IMR-90 (cell line): ENCODE measurements at regions not wholly inside any gene's neighbourhood (a gene's known extent, or its start where the extent isn't known, plus 50 kb on each side); places are given as distances from the start of the nearest gene placed in this dataset.

ENCODE experiments used
- ATAC-seq: fragments of 200-7000 bp; cut with Tn5 transposase; 2 replicates; pipeline ENCODE4 v1.9.1; 2020; ENCODE audit warnings: low read depth, mild to moderate bottlenecking, moderate library complexity
- BruUV-seq: library from RNA; stranded (reverse); fragments of 400-500 nt; replicated peaks from 2 replicates; lab custom pipeline; 2021; lab: Mats Ljungman, UMichigan
- CTCF ChIA-PET: fragments of 300-600 bp; formaldehyde crosslinking; extraction: SDS; loops from one replicate; lab custom pipeline; 2021; ENCODE audit warnings: antibody characterized with exemption; lab: Yijun Ruan, JAX
- POLR2A ChIA-PET: fragments of 300-600 bp; sonication (Branson Sonifier 250); formaldehyde crosslinking; loops from one replicate; lab custom pipeline; 2022; ENCODE audit warnings: antibody characterized with exemption; ENCODE audit not compliant: unreplicated experiment; lab: Charles Lee
- DNase-seq: peaks from one replicate; pipeline ENCODE4 v3.0.0; 2013
- H2AFZ ChIP-seq: replicated peaks from 2 replicates; pipeline ENCODE3; 2013; ENCODE audit warnings: low read length, mild to moderate bottlenecking; ENCODE audit not compliant: poor library complexity
- H2AK5ac ChIP-seq: 2 replicates; pipeline ENCODE4 v1.6.1; 2013; ENCODE audit warnings: low read depth, low read length, inconsistent platforms
- H2AK9ac ChIP-seq: replicated peaks from 2 replicates; pipeline ENCODE3; 2013; ENCODE audit warnings: mild to moderate bottlenecking, low read depth, low read length, moderate library complexity; ENCODE audit not compliant: poor library complexity
- H2BK120ac ChIP-seq: 2 replicates; pipeline ENCODE4 v1.6.1; 2013; ENCODE audit warnings: low read depth, low read length, inconsistent platforms
- H2BK15ac ChIP-seq: 3 replicates; pipeline ENCODE4 v1.6.1; 2013; ENCODE audit warnings: low read depth, low read length, inconsistent platforms
- H2BK20ac ChIP-seq: 2 replicates; pipeline ENCODE4 v1.6.1; 2013; ENCODE audit warnings: low read depth, mild to moderate bottlenecking, inconsistent platforms, low read length, moderate library complexity
- H2BK5ac ChIP-seq: 2 replicates; pipeline ENCODE4 v1.6.1; 2013; ENCODE audit warnings: mild to moderate bottlenecking, low read depth, low read length, inconsistent platforms; ENCODE audit not compliant: poor library complexity, severe bottlenecking
- H3K14ac ChIP-seq: replicated peaks from 2 replicates; pipeline ENCODE4 v1.6.1; 2013; ENCODE audit warnings: low read depth, low read length, inconsistent platforms
- H3K18ac ChIP-seq: 2 replicates; pipeline ENCODE4 v1.6.1; 2013; ENCODE audit warnings: low read depth, low read length, control low read depth
- H3K23ac ChIP-seq: 2 replicates; pipeline ENCODE4 v1.6.1; 2013; ENCODE audit warnings: low read depth, low read length, inconsistent platforms
- H3K27ac ChIP-seq: 2 replicates; pipeline ENCODE4 v1.5.1; 2013; ENCODE audit warnings: mild to moderate bottlenecking, control low read depth, low read length; ENCODE audit not compliant: insufficient read depth
- H3K27me3 ChIP-seq: 2 replicates; pipeline ENCODE4 v1.6.1; 2013; ENCODE audit warnings: low read length; ENCODE audit not compliant: control insufficient read depth, insufficient read depth
- H3K36me3 ChIP-seq: 2 replicates; pipeline ENCODE4 v1.6.1; 2013; ENCODE audit warnings: low read length, mixed read lengths; ENCODE audit not compliant: control insufficient read depth, insufficient read depth
- H3K4ac ChIP-seq: 2 replicates; pipeline ENCODE4 v1.6.1; 2013; ENCODE audit warnings: low read depth, low read length, inconsistent platforms
- H3K4me1 ChIP-seq: 2 replicates; pipeline ENCODE4 v1.6.1; 2013; ENCODE audit warnings: low read length, mixed read lengths; ENCODE audit not compliant: control insufficient read depth, insufficient read depth
- H3K4me2 ChIP-seq: 2 replicates; pipeline ENCODE4 v1.6.1; 2013; ENCODE audit warnings: low read depth, mild to moderate bottlenecking, control low read depth, low read length, moderate library complexity
- H3K4me3 ChIP-seq: 2 replicates; pipeline ENCODE4 v1.5.1; 2013; ENCODE audit warnings: low read depth, mild to moderate bottlenecking, control low read depth, low read length, moderate library complexity; ENCODE audit not compliant: insufficient read depth
- H3K56ac ChIP-seq: 2 replicates; pipeline ENCODE4 v1.6.1; 2013; ENCODE audit warnings: low read length, inconsistent platforms; ENCODE audit not compliant: insufficient read depth; ENCODE audit errors: extremely low read depth
- H3K79me1 ChIP-seq, 2 experiments: 2 replicates each; pipeline ENCODE4 v1.6.1; 2013; ENCODE audit warnings: low read length in 2 of 2, inconsistent platforms in 1 of 2, low read depth in 1 of 2
- H3K9ac ChIP-seq: 2 replicates; pipeline ENCODE4 v1.6.1; 2013; ENCODE audit warnings: low read depth, low read length, control low read depth
- H3K9me1 ChIP-seq: 2 replicates; pipeline ENCODE4 v1.6.1; 2013; ENCODE audit warnings: low read length, inconsistent platforms; ENCODE audit not compliant: insufficient read depth
- H3K9me3 ChIP-seq: 2 replicates; pipeline ENCODE4 v1.6.1; 2013; ENCODE audit warnings: low read length; ENCODE audit not compliant: control insufficient read depth, insufficient read depth
- H4K20me1 ChIP-seq: 2 replicates; pipeline ENCODE4 v1.6.1; 2013; ENCODE audit warnings: low read length, inconsistent platforms; ENCODE audit not compliant: insufficient read depth
- H4K5ac ChIP-seq: 2 replicates; pipeline ENCODE4 v1.6.1; 2013; ENCODE audit warnings: mild to moderate bottlenecking, low read depth, low read length, control low read depth
- H4K8ac ChIP-seq, 2 experiments: 2 replicates each; pipeline ENCODE4 v1.6.1; 2013; ENCODE audit warnings: low read depth in 2 of 2, low read length in 2 of 2, control low read depth in 1 of 2, inconsistent platforms in 1 of 2
- H4K91ac ChIP-seq: 2 replicates; pipeline ENCODE4 v1.6.1; 2013; ENCODE audit warnings: low read depth, low read length, inconsistent platforms; ENCODE audit not compliant: insufficient read depth
- CEBPB ChIP-seq: IDR thresholded peaks from 2 replicates; pipeline ENCODE4 v1.6.1; 2012; ENCODE audit warnings: low read depth, low read length, improper control_type of control experiment
- CTCF ChIP-seq: conservative IDR thresholded peaks from 2 replicates; pipeline ENCODE4 v1.5.1; 2012; ENCODE audit warnings: mild to moderate bottlenecking, low read depth, low read length, improper control_type of control experiment
- MAZ ChIP-seq: IDR thresholded peaks from 2 replicates; pipeline ENCODE4 v1.6.1; 2012; ENCODE audit warnings: low read depth, mild to moderate bottlenecking, low read length, improper control_type of control experiment, moderate library complexity, borderline replicate concordance
- RFX5 ChIP-seq: IDR thresholded peaks from 2 replicates; pipeline ENCODE4 v1.8.0; 2012; ENCODE audit warnings: low read depth, mild to moderate bottlenecking, low read length, moderate library complexity
- WGBS, 2 experiments: methylation state at CpG; one replicate each; pipeline versions ENCODE4 v1.1.5 to v1.1.7; 2013; ENCODE audit warnings: missing lambda C conversion rate in 2 of 2; ENCODE audit not compliant: insufficient read length in 1 of 2; ENCODE audit errors: extremely low coverage in 2 of 2; 5-methylcytosine and 5-hydroxymethylcytosine counted together
- dilution Hi-C: fragments of 300-500 bp; cut with HindIII; formaldehyde crosslinking; loops from one replicate; pipeline ENCODE4 v1.14.3; 2018; ENCODE audit warnings: low sequenced_read_pairs; ENCODE audit not compliant: unreplicated experiment
- in situ Hi-C: fragments of 300-500 bp; cut with MboI; formaldehyde crosslinking; loops from 3 replicates; pipeline ENCODE4 v1.14.3; 2019; ENCODE audit warnings: low sequenced_read_pairs, inconsistent platforms, mixed read lengths
- intact Hi-C: fragments of 100-400 bp; cut with micrococcal nuclease; formaldehyde crosslinking; loops from 2 replicates; pipeline ENCODE4 v1.10.0; 2022

GRCh38 chr15:39202641-39203040 lies 378.2 kb upstream of the THBS1 start:
- H2AK5ac ChIP-seq, result no peak overlapping the region
- H3K4ac ChIP-seq, result no peak overlapping the region
- peaks cover 0 to 9% of the 10 kb centered on the region in 2 experiments; a peak in 3 of 4 replicates for H3K79me1 ChIP-seq
- H4K91ac ChIP-seq, result no peak overlapping the region
- H2BK5ac ChIP-seq, result peak overlapping the region; percentile 96
- no CpG with 5 or more reads among the region's 1 CpG for WGBS, 2 experiments
- no peaks in the 10 kb centered on the region for H3K36me3 ChIP-seq
- H3K27me3 ChIP-seq, result no peaks in the 10 kb centered on the region
- H3K9ac ChIP-seq, result no peak overlapping the region
- no peak overlapping the region for H3K4me2 ChIP-seq
- H3K27ac ChIP-seq, result no peak overlapping the region
- H3K4me3 ChIP-seq, result no peak overlapping the region
- no peak overlapping the region for H4K8ac ChIP-seq
- H3K18ac ChIP-seq, result no peak overlapping the region; the same call in 1 of the 2 replicates
- intact Hi-C loops (no loop called here), in situ Hi-C loops (no loop called here), dilution Hi-C loops (no loop called here)
- H3K9me3 ChIP-seq, result no peaks in the 10 kb centered on the region; the same call in 1 of the 2 replicates
- peaks cover 11% of the 10 kb centered on the region for H3K9me1 ChIP-seq
- H2AK9ac ChIP-seq, result no peak overlapping the region
- DNase-seq (no peak), ATAC-seq (no peak)
- peak; percentile 49; the same call in 1 of the 2 replicates for TF ChIP-seq CEBPB
- TF ChIP-seq CTCF, result no peak
- no peak for TF ChIP-seq RFX5
- no peak for TF ChIP-seq MAZ
- H2BK20ac ChIP-seq, result no peak overlapping the region
- ChIA-PET CTCF (no interaction called here), POLR2A (no interaction called here)
- H3K14ac ChIP-seq, result no peak overlapping the region
- no peak overlapping the region; the same call in 2 of the 3 replicates for H2BK15ac ChIP-seq
- H3K4me1 ChIP-seq, result peaks cover 21% of the 10 kb centered on the region
- BruUV-seq, result no TSS peak
- H2AFZ ChIP-seq, result no peak overlapping the region
- no peaks in the 10 kb centered on the region for H4K20me1 ChIP-seq
- H3K56ac ChIP-seq, result no peak overlapping the region
- no peak overlapping the region for H4K5ac ChIP-seq
- no peak overlapping the region for H2BK120ac ChIP-seq
- H3K23ac ChIP-seq, result no peak overlapping the region
